ENCODE measurements at regions not wholly inside any gene's neighbourhood (a gene's known extent, or its start where the extent isn't known, plus 50 kb on each side); places are given as distances from the start of the nearest gene placed in this dataset.

DNA sequence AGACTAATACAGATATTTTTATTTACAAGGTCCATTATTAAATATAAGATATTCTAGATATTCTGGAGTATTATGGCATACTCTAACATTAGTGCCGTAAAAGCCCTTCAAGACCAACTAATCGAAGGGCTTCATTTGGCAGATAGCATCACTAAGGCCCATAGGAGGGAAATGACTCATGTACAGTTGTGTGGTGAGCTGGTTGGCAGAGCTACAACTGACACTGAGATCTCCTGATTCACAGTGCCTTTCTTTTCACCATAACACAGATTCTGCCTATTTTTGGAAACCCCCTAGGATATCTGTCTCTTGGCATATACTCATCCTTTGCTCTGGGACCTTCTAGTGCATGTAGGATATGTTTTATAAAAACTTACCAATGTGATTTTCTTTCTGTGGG is 201.7 kb upstream of the AFF2 start:
- TF ChIP-seq CTCF (IDR thresholded peaks at IDR 0.05; ENCODE audit: low read depth, low read length) (no peak), EZH2phosphoT487 (IDR thresholded peaks at IDR 0.05; ENCODE audit: low read depth) (no peak)
